ENCODE measurements at regions not wholly inside any gene's neighbourhood (a gene's known extent, or its start where the extent isn't known, plus 50 kb on each side); places are given as distances from the start of the nearest gene placed in this dataset.
"Not testable (repeated sequence)": the region's sequence is repeated elsewhere in the genome, so short reads cannot be mapped to it uniquely, and the experiment has no call there.

- POLR2A ChIA-PET (ENCODE audit: partially characterized antibody); H3K4me3 ChIP-seq (ENCODE audit: extremely low read depth in 1 of 4, insufficient read depth in 2 of 4, low read depth in 3 of 4, low read length in 4 of 4); FAIRE-seq; H3K79me2 ChIP-seq (ENCODE audit: control insufficient read depth in 1 of 2, insufficient read depth in 2 of 2, low read length in 2 of 2); H3K9ac ChIP-seq (replicated peaks in 1 of 4; ENCODE audit: extremely low read depth in 1 of 4, low read depth in 3 of 4, low read length in 3 of 4); H3K18ac ChIP-seq (ENCODE audit: extremely low read depth, low read length); H3K23ac ChIP-seq (ENCODE audit: insufficient read length); H2BK12ac ChIP-seq (ENCODE audit: low read depth, low read length); H3K36me3 ChIP-seq (ENCODE audit: control insufficient read depth in 2 of 4, insufficient read depth in 4 of 4, low read length in 3 of 4); H2BK5ac ChIP-seq (ENCODE audit: low read depth, low read length); H3K14ac ChIP-seq (ENCODE audit: insufficient read length); H2BK120ac ChIP-seq (replicated peaks; ENCODE audit: low read depth, low read length); H2AFZ ChIP-seq (ENCODE audit: low read length); H4K5ac ChIP-seq (ENCODE audit: insufficient read length, low read depth, low read length); H2BK20ac ChIP-seq (ENCODE audit: low read length); H3K23me2 ChIP-seq (ENCODE audit: low read depth, low read length); H3K4me1 ChIP-seq (replicated peaks in 1 of 4; ENCODE audit: control insufficient read depth in 3 of 4, insufficient read depth in 4 of 4, low read length in 3 of 4); DNase-seq (ENCODE audit: low read depth in 1 of 2, low spot score in 2 of 2); CTCF ChIA-PET (ENCODE audit: partially characterized antibody); H4K20me1 ChIP-seq (replicated peaks in 1 of 2; ENCODE audit: control insufficient read depth in 1 of 2, insufficient read depth in 2 of 2, low read length in 2 of 2); H2AK5ac ChIP-seq (ENCODE audit: low read depth, low read length); H3K4ac ChIP-seq (replicated peaks; ENCODE audit: insufficient read length, low read depth, low read length); H3K27me3 ChIP-seq (replicated peaks in 1 of 4; ENCODE audit: control insufficient read depth in 3 of 4, extremely low read depth in 1 of 4, insufficient read depth in 3 of 4, low read length in 3 of 4); H4K91ac ChIP-seq (replicated peaks; ENCODE audit: insufficient read length, low read length); H3K27ac ChIP-seq (ENCODE audit: low read depth, low read length); H3K56ac ChIP-seq (replicated peaks; ENCODE audit: insufficient read length, low read depth, low read length); H4K8ac ChIP-seq (ENCODE audit: extremely low read depth, insufficient read depth, low read length); H3K79me1 ChIP-seq (ENCODE audit: low read depth, low read length); H2BK15ac ChIP-seq (ENCODE audit: low read length); H3K4me2 ChIP-seq (ENCODE audit: insufficient read depth in 1 of 2, low read depth in 2 of 2, low read length in 2 of 2): not testable (repeated sequence)
- H3K9me3 ChIP-seq (ENCODE audit: insufficient read depth in 2 of 2, low read depth in 1 of 2, low read length in 1 of 2), result peaks cover 12 to 17% of the 10 kb centered on the region in 2 experiments
Measured at GRCh38 chr4:184277769-184278168, 60.1 kb upstream of the ENPP6 start.

- FAIRE-seq; CTCF ChIA-PET (ENCODE audit: partially characterized antibody); H3K27ac ChIP-seq (ENCODE audit: low read depth, low read length); H3K79me2 ChIP-seq (ENCODE audit: control insufficient read depth in 1 of 2, insufficient read depth in 2 of 2, low read length in 2 of 2); H4K20me1 ChIP-seq (replicated peaks in 1 of 2; ENCODE audit: control insufficient read depth in 1 of 2, insufficient read depth in 2 of 2, low read length in 2 of 2); H2BK120ac ChIP-seq (replicated peaks; ENCODE audit: low read depth, low read length); H3K4me3 ChIP-seq (ENCODE audit: extremely low read depth in 1 of 4, insufficient read depth in 2 of 4, low read depth in 3 of 4, low read length in 4 of 4); H2BK12ac ChIP-seq (ENCODE audit: low read depth, low read length); H3K18ac ChIP-seq (ENCODE audit: extremely low read depth, low read length); H3K4ac ChIP-seq (replicated peaks; ENCODE audit: insufficient read length, low read depth, low read length); POLR2A ChIA-PET (ENCODE audit: partially characterized antibody); H2AK5ac ChIP-seq (ENCODE audit: low read depth, low read length); H2BK5ac ChIP-seq (ENCODE audit: low read depth, low read length); H3K4me1 ChIP-seq (replicated peaks in 1 of 4; ENCODE audit: control insufficient read depth in 3 of 4, insufficient read depth in 4 of 4, low read length in 3 of 4); H2BK20ac ChIP-seq (ENCODE audit: low read length); H3K23me2 ChIP-seq (ENCODE audit: low read depth, low read length); H4K5ac ChIP-seq (ENCODE audit: insufficient read length, low read depth, low read length); H3K9ac ChIP-seq (replicated peaks in 1 of 4; ENCODE audit: extremely low read depth in 1 of 4, low read depth in 3 of 4, low read length in 3 of 4); H3K14ac ChIP-seq (ENCODE audit: insufficient read length); H3K36me3 ChIP-seq (ENCODE audit: control insufficient read depth in 2 of 4, insufficient read depth in 4 of 4, low read length in 3 of 4); H3K79me1 ChIP-seq (ENCODE audit: low read depth, low read length); H3K27me3 ChIP-seq (replicated peaks in 1 of 4; ENCODE audit: control insufficient read depth in 3 of 4, extremely low read depth in 1 of 4, insufficient read depth in 3 of 4, low read length in 3 of 4); H2AFZ ChIP-seq (ENCODE audit: low read length); H2BK15ac ChIP-seq (ENCODE audit: low read length); H4K91ac ChIP-seq (replicated peaks; ENCODE audit: insufficient read length, low read length); H4K8ac ChIP-seq (ENCODE audit: extremely low read depth, insufficient read depth, low read length); H3K4me2 ChIP-seq (ENCODE audit: insufficient read depth in 1 of 2, low read depth in 2 of 2, low read length in 2 of 2); H3K23ac ChIP-seq (ENCODE audit: insufficient read length); H3K56ac ChIP-seq (replicated peaks; ENCODE audit: insufficient read length, low read depth, low read length): not testable (repeated sequence)
- DNase-seq (ENCODE audit: low read depth in 1 of 2, low spot score in 2 of 2), result peak in 1 of 2 experiments; percentile 8
- 80% methylated on average over 3 of the region's 3 CpGs; no CpG with 5 or more reads in 1 of the 2 experiments for WGBS, 2 experiments (ENCODE audit: extremely low coverage in 1 of 2, insufficient coverage in 1 of 2, insufficient read length in 1 of 2, insufficient replicate concordance in 2 of 2, low coverage in 1 of 2, low lambda C conversion rate in 2 of 2, missing lambda C conversion rate in 1 of 2)
- H3K9me3 ChIP-seq (ENCODE audit: insufficient read depth in 2 of 2, low read depth in 1 of 2, low read length in 1 of 2), result peaks cover 12 to 17% of the 10 kb centered on the region in 2 experiments
Measured at GRCh38 chr4:184277010-184277409, 59.3 kb upstream of the ENPP6 start.
